Stimulated activated CD4-positive, alpha-beta T cell treated with anti-CD3 and anti-CD28 coated beads, Interleukin-4, amount 100 ng/mL, for 4 hours (primary cell): ENCODE measurements at regions not wholly inside any gene's neighbourhood (a gene's known extent, or its start where the extent isn't known, plus 50 kb on each side); places are given as distances from the start of the nearest gene placed in this dataset.

Experiments
- DNase-seq, 2 experiments: peaks; one replicate each; pipeline ENCODE4 v3.0.0-alpha.2; 2020

DNA sequence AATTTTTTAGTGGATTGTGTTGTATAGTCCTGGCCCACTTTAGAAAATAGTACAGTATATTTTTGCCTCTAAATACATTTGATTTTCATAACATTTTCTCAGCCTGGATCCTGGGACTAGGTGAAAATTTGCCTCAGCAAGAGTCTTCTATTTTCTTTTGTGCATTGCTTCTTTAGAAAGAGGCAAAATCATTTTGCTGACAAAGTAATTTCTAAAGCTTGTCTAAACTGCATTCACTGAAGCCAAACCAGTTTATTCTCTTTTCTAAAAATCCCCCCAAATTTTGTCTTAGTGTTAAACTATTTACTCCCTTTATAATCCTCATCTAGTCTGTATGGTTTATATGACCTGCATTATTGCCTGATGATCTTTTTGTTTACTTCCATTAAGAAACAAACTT, 326.3 kb downstream of the C4orf33 start:
- DNase-seq = no peak

DNA sequence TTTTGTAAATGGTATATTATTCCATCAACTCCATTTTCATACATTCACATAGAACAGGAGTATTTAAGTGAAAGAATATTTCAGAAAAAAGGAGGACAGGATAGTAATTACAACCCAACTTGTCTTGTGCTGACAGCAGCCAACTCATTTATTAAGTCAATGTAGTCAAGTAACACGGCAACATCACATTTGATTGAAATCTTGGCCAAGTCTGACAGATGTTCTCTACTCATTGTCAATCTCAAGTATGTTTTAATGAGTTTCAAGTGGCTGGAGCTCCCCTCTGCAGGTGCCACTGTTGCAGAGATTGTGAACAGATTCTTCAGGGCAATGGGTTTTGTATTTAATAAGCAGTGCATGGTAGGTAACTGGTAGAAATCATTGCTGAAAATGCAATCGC, 332.5 kb downstream of the C4orf33 start:
- DNase-seq = no peak

GRCh38 chr4:129429581-129430320, 333.8 kb downstream of the C4orf33 start:
- no peak for DNase-seq

DNA sequence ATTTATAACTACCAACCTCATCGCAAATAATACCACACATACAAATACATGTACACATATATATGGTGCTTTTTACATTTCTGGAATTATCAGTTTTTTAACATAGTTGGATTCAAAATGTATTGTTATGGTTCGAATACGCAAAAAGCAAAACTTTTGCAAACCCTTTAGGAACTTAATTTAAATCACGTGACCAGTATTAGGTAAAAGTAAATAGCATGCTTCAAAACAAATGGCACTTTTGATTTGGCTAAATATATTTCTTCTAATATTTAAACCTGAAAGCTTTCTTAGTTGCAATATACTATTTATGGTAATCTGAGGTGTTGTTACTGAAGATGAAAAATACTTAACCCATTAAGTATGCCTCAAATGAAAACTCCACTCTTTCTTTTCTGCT, 341.4 kb downstream of the C4orf33 start:
- DNase-seq = no peak

GRCh38 chr4:129438456-129438981, 342.6 kb downstream of the C4orf33 start:
- no peak for DNase-seq

- DNase-seq = no peak
Measured at GRCh38 chr4:129446074-129446473, 350.1 kb downstream of the C4orf33 start.

DNA sequence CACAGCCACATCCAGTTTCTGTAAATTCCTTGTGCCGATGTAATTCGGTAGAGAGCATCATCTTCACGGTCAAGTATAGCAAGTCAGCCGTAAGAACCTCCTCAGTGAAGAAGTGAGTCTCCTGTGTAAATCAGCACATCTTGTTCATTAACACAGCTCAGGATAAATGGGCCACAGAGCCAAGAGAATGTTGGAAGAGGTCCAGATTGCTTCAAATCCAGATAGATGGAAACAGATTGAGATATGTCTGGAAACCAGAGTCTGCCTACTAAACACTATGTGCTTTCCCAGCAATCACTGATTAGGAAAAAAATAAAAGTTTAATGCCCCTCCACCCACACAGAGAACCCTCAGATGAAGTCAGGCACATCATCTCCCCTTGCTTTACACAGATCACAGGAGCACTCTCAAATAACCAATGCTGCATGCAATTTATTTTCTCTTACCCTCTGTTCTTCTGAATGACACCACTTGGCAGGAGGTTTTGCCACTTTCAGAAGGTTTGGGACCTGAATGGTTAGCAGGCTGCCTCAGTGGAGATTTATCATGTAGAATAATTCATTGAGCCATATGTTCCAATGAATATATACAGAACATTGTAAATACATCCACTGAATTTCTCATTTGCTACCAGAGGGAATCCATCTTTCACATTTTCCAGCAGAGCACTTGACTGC, 357.7 kb downstream of the C4orf33 start:
- no peak for DNase-seq

GRCh38 chr4:129455482-129455881, 359.5 kb downstream of the C4orf33 start:
- DNase-seq = no peak

DNA sequence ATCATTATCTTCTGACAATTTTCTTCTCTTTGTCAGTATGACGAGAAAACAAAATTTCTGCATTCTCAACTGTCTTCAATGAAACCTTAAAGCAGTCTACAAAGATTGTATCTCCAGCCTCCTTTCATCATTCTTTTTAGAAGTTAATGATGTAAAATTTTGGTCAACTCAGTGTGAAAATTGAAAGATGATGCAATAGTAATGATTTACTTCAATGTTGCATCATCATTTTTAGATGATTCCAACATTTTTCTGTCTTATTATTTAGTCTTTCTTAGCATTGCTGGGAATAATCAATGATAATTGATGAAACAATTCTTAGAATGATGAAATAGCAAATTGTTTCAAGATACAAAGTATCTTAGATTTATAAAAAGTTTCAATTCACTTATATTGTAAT, 372.7 kb downstream of the C4orf33 start:
- DNase-seq = no peak

DNA sequence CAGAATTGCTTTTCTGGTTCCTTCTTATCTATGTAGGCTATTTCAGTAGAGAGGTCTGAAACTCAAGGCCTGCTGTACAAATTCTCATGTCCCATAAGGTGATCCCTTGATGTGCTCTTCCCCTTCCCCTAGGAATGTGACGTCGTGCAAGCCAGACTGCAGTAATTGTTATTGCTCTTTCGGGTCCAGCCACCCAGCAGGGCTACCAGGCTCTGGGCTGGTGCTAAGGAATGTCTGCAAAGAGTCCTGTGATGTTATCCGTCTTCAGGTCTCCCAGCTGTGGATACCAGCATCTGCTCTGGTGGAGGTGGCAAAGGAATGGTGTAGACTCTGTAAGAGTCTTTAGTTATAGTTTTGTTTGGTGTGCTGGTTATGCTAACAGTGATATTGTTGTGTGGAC, 378.7 kb downstream of the C4orf33 start:
- DNase-seq = no peak

- DNase-seq = no peak
Measured at GRCh38 chr4:129481107-129481506, 385.2 kb downstream of the C4orf33 start.

- DNase-seq = no peak
Measured at GRCh38 chr4:129488427-129488826, 392.5 kb downstream of the C4orf33 start.

DNA sequence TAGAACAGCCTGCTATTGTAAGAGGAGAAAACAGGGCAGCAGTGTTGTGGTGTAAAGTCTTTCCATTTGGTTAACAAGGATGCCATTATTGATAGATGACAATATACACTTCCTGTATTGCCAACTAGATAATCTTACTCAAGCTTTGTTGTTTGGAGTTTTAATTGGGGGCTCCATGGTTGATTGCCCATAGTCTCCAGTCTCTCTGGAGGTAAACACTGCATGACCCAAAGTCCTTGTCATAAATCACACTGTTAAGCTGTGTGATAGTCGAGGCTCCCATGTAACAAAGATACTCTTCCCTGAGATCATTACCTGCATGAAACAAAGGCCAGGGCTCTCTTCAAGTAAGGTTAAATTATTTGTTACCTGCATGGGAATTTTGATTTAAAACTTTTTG, 394.6 kb downstream of the C4orf33 start:
- no peak for DNase-seq

- DNase-seq = no peak
Measured at GRCh38 chr4:129498626-129499025, 402.7 kb downstream of the C4orf33 start.

DNA sequence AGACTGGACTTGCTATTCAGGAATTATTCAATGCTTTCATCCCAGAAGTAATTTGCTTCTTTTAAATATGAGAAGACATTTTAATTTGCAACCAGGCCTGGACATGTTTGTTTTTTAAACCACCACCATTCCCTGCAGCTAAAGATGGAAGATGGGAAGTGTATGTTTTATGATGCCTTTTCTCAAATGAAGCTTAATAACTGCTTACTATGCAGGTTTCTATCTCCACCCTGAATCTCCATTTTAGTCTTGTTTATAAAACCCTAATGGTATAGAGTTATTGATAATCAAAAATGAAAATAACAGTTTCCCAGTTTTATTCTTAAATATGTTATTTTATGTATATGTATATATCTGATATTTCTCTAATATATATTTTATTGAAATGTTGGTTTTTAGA, 418.9 kb downstream of the C4orf33 start:
- no peak for DNase-seq

- no peak for DNase-seq
Measured at GRCh38 chr4:129515356-129515755, 419.4 kb downstream of the C4orf33 start.

- DNase-seq = no peak
Measured at GRCh38 chr4:129526812-129527211, 430.9 kb downstream of the C4orf33 start.

GRCh38 chr4:129531253-129531652, 435.3 kb downstream of the C4orf33 start:
- no peak for DNase-seq

DNA sequence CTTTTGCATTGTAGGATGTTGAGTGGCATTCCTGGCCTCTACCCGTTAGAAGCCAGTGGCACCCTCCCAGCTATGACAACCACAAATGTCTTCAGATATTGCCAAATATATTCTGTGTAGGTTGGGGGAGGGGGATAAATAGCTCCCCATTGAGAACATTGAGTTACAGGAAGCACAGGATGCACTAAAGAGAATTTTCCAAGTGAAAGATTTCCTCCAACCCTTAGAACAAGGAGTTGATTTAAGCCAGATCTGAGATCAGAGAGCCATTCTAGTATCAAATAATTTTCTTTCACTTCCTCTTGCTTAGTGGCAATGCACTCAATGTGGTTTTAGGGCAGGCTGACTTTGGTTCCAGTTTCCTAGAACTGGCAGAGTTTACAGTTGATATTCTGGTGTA, 436.6 kb downstream of the C4orf33 start:
- DNase-seq = no peak

- DNase-seq = no peak
Measured at GRCh38 chr4:129543299-129543698, 447.3 kb downstream of the C4orf33 start.

DNA sequence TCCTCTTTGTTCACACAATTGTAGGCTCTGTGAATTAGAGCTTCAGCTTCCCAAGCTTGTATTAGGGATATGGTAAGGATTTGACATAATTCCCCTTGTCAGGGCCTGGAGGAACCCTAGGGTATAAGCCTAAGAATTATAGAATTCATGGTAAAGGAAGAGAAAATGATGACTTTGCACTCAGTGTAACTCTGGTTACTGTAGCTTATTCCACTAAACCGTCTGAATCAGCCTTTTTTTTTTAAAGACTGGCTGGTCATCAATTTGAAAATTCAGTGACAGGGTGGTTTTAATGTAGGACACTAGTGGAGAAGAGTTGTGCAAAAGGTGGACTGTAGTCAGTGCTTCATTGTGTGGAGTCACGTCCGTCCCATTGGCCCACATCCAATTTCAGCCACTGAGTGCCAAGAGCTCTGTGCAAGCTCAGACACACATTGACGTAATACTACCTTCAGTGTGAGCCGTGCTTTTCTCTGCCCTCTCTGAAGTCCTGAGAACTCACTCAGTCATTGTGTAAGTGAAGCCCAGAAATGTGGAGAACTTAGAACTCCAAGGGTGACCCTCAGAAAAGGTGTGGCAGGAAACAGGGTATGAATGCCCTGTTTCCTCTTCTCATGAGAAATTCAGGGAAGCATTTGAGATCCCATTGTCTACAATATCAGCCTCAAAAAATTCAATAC, 449.8 kb downstream of the C4orf33 start:
- no peak for DNase-seq

- no peak for DNase-seq
Measured at GRCh38 chr4:129546531-129546930, 450.6 kb downstream of the C4orf33 start.

DNA sequence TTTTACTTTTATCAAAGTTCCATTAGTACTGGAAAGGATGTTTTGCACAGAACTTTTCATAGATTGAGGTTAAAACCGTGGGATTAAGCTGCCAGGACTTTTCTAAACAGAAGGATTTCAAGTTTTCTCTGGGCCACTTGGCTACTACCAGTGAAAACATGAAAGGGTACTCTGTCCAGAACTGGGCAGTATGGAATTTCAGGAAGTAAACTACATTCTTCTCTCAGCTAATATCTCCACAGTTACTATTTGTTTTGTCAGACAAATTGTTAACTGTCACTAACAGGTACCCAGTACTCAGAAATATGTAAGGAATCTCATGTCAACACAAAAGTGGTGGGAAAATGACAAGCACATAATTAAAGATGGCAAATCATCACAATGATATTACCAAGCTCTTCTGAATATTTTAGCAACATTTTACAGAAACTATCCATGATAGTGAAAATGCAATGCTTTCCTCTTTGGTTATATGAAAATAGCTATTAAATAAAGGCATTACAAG, 454.4 kb downstream of the C4orf33 start:
- DNase-seq = no peak

DNA sequence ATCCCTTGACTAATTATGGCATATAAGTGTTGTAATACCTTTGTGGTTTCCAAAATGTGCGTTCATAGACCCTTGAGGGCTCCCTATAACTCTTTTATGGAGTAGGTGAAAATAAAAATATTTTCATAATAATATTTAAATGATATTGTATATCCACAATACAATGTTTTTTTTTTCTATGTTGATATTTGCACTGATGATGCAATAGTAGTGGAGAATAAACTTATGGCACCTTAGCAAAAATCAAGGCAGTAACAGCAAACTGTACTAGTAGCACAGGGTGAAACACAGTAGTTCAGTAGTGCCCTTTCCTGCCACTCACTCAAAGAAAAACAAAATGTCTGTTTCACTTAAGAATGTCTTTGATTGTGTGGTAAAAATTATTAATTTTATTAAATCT, 465.3 kb downstream of the C4orf33 start:
- no peak for DNase-seq
